MM.1S (cell line): ENCODE measurements at regions not wholly inside any gene's neighbourhood (a gene's known extent, or its start where the extent isn't known, plus 50 kb on each side); places are given as distances from the start of the nearest gene placed in this dataset.

Experiments
- DNase-seq: peaks from one replicate; pipeline ENCODE4 v3.0.0-alpha.2; 2015
- H2AFZ ChIP-seq: fragments of 300-600 bp; sonication (generic); 2 replicates; pipeline ENCODE4 v1.6.0; 2016; ENCODE audit warnings: antibody characterized with exemption, low read length
- H3F3A ChIP-seq: fragments of 300-600 bp; sonication (generic); 2 replicates; pipeline ENCODE4 v1.6.1; 2016; ENCODE audit warnings: mild to moderate bottlenecking, antibody characterized with exemption, low read length, moderate library complexity, mixed read lengths; ENCODE audit not compliant: insufficient read depth
- H3K27ac ChIP-seq: fragments of 300-600 bp; sonication (generic); 2 replicates; pipeline ENCODE4 v1.5.1; 2016; ENCODE audit warnings: mild to moderate bottlenecking, low read length
- H3K27me3 ChIP-seq: fragments of 300-600 bp; sonication (generic); replicated peaks from 2 replicates; pipeline ENCODE4 v1.6.0; 2016; ENCODE audit warnings: low read length; ENCODE audit not compliant: insufficient read depth
- H3K36me3 ChIP-seq: fragments of 300-600 bp; sonication (generic); replicated peaks from 2 replicates; pipeline ENCODE4 v1.6.1; 2016; ENCODE audit warnings: mild to moderate bottlenecking, low read length, mixed read lengths; ENCODE audit not compliant: insufficient read depth
- H3K4me1 ChIP-seq: fragments of 300-600 bp; sonication (generic); 2 replicates; pipeline ENCODE4 v1.6.1; 2016; ENCODE audit warnings: low read length, mixed read lengths
- H3K4me2 ChIP-seq: fragments of 300-600 bp; sonication (generic); 2 replicates; pipeline ENCODE4 v1.6.0; 2016; ENCODE audit warnings: low read depth, low read length
- H3K4me3 ChIP-seq: fragments of 300-600 bp; sonication (generic); 2 replicates; pipeline ENCODE4 v1.5.1; 2016; ENCODE audit warnings: low read length, mixed read lengths
- H3K79me2 ChIP-seq: fragments of 300-600 bp; sonication (generic); 2 replicates; pipeline ENCODE4 v1.6.1; 2016; ENCODE audit warnings: mixed run types, low read length, mixed read lengths
- H3K9ac ChIP-seq: fragments of 300-600 bp; sonication (generic); 2 replicates; pipeline ENCODE4 v1.6.1; 2016; ENCODE audit warnings: low read length, mixed read lengths
- H3K9me2 ChIP-seq: fragments of 300-600 bp; sonication (generic); replicated peaks from 2 replicates; pipeline ENCODE4 v1.6.1; 2016; ENCODE audit warnings: mild to moderate bottlenecking, low read length, mixed read lengths; ENCODE audit not compliant: insufficient read depth
- H3K9me3 ChIP-seq: fragments of 300-600 bp; sonication (generic); replicated peaks from 2 replicates; pipeline ENCODE4 v1.6.1; 2016; ENCODE audit warnings: mild to moderate bottlenecking, low read length, mixed read lengths; ENCODE audit not compliant: insufficient read depth
- H4K20me1 ChIP-seq: fragments of 300-600 bp; sonication (generic); 2 replicates; pipeline ENCODE4 v1.6.1; 2016; ENCODE audit warnings: mild to moderate bottlenecking, low read length, moderate library complexity, mixed read lengths; ENCODE audit not compliant: insufficient read depth
- EZH2 ChIP-seq: fragments of 300-600 bp; sonication (generic); optimal IDR thresholded peaks from 2 replicates; pipeline ENCODE3; 2017; ENCODE audit warnings: low read depth, mild to moderate bottlenecking, antibody characterized with exemption, low read length, mixed read lengths
- EZH2phosphoT487 ChIP-seq: fragments of 300-600 bp; sonication (generic); IDR thresholded peaks from 2 replicates; pipeline ENCODE4 v1.6.1; 2018; ENCODE audit warnings: antibody characterized with exemption, low read length
- TF ChIP-seq, protein P1 (sequence below): fragments of 300-600 bp; sonication (generic); IDR thresholded peaks from 2 replicates; pipeline ENCODE4 v1.5.1; 2016; ENCODE audit warnings: antibody characterized with exemption, low read length, mixed read lengths

DNA sequence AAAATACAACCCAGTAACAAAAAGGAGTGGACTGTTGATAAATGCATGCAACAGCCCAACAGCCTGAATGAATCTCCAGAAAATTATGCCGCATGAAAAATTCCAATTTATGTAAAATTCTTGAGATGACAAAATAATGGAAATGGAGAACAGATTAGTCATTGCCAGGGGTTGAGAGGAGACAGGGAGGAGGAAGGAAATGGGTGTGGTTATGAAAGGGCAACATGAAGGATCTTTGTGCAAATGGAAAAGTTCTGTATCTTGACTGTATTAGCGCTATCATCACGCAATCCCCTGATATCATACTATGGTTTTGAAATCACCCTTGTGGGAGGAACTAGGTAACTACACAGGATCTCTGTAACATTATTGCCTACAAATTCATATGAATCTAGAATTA, 1058.3 kb upstream of the RBFOX1 start:
- Histone ChIP-seq H3K9me3 (no peaks in the 10 kb centered on the region), H3K9me2 (no peaks in the 10 kb centered on the region), H3K79me2 (no peaks in the 10 kb centered on the region), H4K20me1 (no peaks in the 10 kb centered on the region), H3K27me3 (no peaks in the 10 kb centered on the region), H3K27ac (no peak overlapping the region), H3K4me2 (no peak overlapping the region), H3K4me3 (no peak overlapping the region), H3F3A (no peaks in the 10 kb centered on the region), H3K9ac (no peak overlapping the region), H2AFZ (no peak overlapping the region), H3K36me3 (no peaks in the 10 kb centered on the region), H3K4me1 (no peaks in the 10 kb centered on the region)
- no peak for TF ChIP-seq EZH2
- TF ChIP-seq, protein P1, sequence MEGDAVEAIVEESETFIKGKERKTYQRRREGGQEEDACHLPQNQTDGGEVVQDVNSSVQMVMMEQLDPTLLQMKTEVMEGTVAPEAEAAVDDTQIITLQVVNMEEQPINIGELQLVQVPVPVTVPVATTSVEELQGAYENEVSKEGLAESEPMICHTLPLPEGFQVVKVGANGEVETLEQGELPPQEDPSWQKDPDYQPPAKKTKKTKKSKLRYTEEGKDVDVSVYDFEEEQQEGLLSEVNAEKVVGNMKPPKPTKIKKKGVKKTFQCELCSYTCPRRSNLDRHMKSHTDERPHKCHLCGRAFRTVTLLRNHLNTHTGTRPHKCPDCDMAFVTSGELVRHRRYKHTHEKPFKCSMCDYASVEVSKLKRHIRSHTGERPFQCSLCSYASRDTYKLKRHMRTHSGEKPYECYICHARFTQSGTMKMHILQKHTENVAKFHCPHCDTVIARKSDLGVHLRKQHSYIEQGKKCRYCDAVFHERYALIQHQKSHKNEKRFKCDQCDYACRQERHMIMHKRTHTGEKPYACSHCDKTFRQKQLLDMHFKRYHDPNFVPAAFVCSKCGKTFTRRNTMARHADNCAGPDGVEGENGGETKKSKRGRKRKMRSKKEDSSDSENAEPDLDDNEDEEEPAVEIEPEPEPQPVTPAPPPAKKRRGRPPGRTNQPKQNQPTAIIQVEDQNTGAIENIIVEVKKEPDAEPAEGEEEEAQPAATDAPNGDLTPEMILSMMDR: no peak
- no peak for TF ChIP-seq EZH2phosphoT487
- no peak for DNase-seq

DNA sequence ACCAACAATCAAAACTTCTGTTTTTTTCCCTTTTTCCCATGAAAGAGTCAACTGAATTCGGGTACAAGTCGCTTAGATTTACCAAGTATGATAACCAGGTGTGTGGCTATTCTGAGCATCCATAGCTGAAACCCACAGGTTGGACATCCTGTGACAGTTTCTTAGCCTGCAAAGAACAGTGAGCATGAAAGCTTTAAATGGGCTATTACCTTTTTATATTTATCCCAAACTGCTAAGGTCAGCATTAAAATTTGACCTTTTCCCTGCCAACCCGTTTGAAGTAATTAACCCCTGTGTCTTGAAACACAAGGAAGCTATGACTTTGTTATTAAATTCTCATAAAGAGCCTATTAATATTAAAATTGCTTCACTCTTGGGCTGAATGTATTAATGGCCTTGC, 1065.0 kb upstream of the RBFOX1 start:
- peak overlapping the region; percentile 37; the same call in 1 of the 2 replicates for H3K4me2 ChIP-seq
- no peaks in the 10 kb centered on the region for H3K27me3 ChIP-seq
- no peaks in the 10 kb centered on the region for H3K36me3 ChIP-seq
- peaks cover 18% of the 10 kb centered on the region for H3K4me1 ChIP-seq
- no peaks in the 10 kb centered on the region for H3K79me2 ChIP-seq
- 0 out of 2 replicates have a peak, but pooled peaks cover 4% of the 10 kb centered on the region for H3F3A ChIP-seq
- H2AFZ ChIP-seq: peak overlapping the region; percentile 27; the same call in 1 of the 2 replicates
- H3K9me2 ChIP-seq: no peaks in the 10 kb centered on the region
- peak overlapping the region; percentile 70; the same call in 1 of the 2 replicates for H3K27ac ChIP-seq
- no peak overlapping the region for H3K4me3 ChIP-seq
- H4K20me1 ChIP-seq: no peaks in the 10 kb centered on the region
- peak; percentile 75 for DNase-seq
- H3K9ac ChIP-seq: peak overlapping the region; percentile 31; the same call in 1 of the 2 replicates
- no peaks in the 10 kb centered on the region for H3K9me3 ChIP-seq
- TF ChIP-seq EZH2 (no peak), EZH2phosphoT487 (no peak)
- TF ChIP-seq, protein P1: no peak

DNA sequence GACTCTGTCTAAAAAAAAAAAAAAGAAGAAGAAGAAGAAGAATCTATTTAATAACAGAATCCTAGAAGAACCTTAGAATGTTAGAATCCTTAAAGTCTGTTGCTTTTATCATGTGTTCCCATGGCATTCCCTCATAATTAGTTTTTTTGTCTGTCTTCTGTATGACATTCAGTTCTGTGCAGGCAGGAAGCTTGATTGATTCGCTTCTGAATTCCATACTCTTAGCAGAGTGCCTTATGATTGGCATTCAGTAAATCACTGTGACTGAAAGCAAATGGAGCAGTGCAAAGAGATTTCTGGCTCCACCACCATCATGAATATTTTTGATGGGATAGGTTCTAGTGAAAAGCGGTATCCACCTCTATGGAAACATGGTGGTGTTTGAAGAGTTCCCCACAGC, 1065.9 kb upstream of the RBFOX1 start:
- no peaks in the 10 kb centered on the region for H3K9me3 ChIP-seq
- 0 out of 2 replicates have a peak, but pooled peaks cover 4% of the 10 kb centered on the region for H3F3A ChIP-seq
- peaks cover 18% of the 10 kb centered on the region for H3K4me1 ChIP-seq
- H3K27ac ChIP-seq: peak overlapping the region; percentile 70; the same call in 1 of the 2 replicates
- DNase-seq: no peak
- no peak overlapping the region for H3K4me3 ChIP-seq
- H4K20me1 ChIP-seq: no peaks in the 10 kb centered on the region
- no peak overlapping the region for H3K4me2 ChIP-seq
- H3K36me3 ChIP-seq: no peaks in the 10 kb centered on the region
- no peaks in the 10 kb centered on the region for H3K79me2 ChIP-seq
- no peaks in the 10 kb centered on the region for H3K27me3 ChIP-seq
- TF ChIP-seq EZH2: no peak
- TF ChIP-seq, protein P1: no peak
- no peak for TF ChIP-seq EZH2phosphoT487
- no peak overlapping the region for H2AFZ ChIP-seq
- H3K9ac ChIP-seq: no peak overlapping the region
- no peaks in the 10 kb centered on the region for H3K9me2 ChIP-seq
